Activated naive CD4-positive, alpha-beta T cell treated with Interleukin-2 at 50 U/mL for 16 hours (primary cell): ENCODE measurements at regions not wholly inside any gene's neighbourhood (a gene's known extent, or its start where the extent isn't known, plus 50 kb on each side); places are given as distances from the start of the nearest gene placed in this dataset.

Experiments
- DNase-seq: peaks from one replicate; pipeline ENCODE4 v3.0.0-alpha.2; 2020

GRCh38 chr3:135755330-135756105 is 210.0 kb upstream of the PPP2R3A start:
- DNase-seq: no peak

GRCh38 chr3:135756106-135756668 is 209.3 kb upstream of the PPP2R3A start:
- DNase-seq: no peak

GRCh38 chr3:135757421-135757820 is 208.1 kb upstream of the PPP2R3A start:
- no peak for DNase-seq

GRCh38 chr3:135758961-135759360 is 206.6 kb upstream of the PPP2R3A start:
- no peak for DNase-seq

- no peak for DNase-seq
Observed at GRCh38 chr3:135759651-135760050, 205.9 kb upstream of the PPP2R3A start.

- DNase-seq: no peak
Observed at GRCh38 chr3:135760581-135760980, 204.9 kb upstream of the PPP2R3A start.

GRCh38 chr3:135762188-135762856 is 203.2 kb upstream of the PPP2R3A start:
- no peak for DNase-seq

GRCh38 chr3:135766115-135766514 is 199.4 kb upstream of the PPP2R3A start:
- no peak for DNase-seq

GRCh38 chr3:135771760-135772159 is 193.8 kb upstream of the PPP2R3A start:
- DNase-seq: no peak

- no peak for DNase-seq
Observed at GRCh38 chr3:135779024-135779423, 186.5 kb upstream of the PPP2R3A start.

- no peak for DNase-seq
Observed at GRCh38 chr3:135779590-135780235, 185.8 kb upstream of the PPP2R3A start.

- DNase-seq: no peak
Observed at GRCh38 chr3:135781026-135781815, 184.3 kb upstream of the PPP2R3A start.

GRCh38 chr3:135784557-135784956 is 181.0 kb upstream of the PPP2R3A start:
- DNase-seq: no peak

GRCh38 chr3:135788146-135788545 is 177.4 kb upstream of the PPP2R3A start:
- no peak for DNase-seq

GRCh38 chr3:135788978-135789377 is 176.6 kb upstream of the PPP2R3A start:
- no peak for DNase-seq

GRCh38 chr3:135792174-135792573 is 173.4 kb upstream of the PPP2R3A start:
- no peak for DNase-seq

- DNase-seq: no peak
Observed at GRCh38 chr3:135792858-135793475, 172.6 kb upstream of the PPP2R3A start.

GRCh38 chr3:135800071-135800549 is 165.4 kb upstream of the PPP2R3A start:
- DNase-seq: no peak

GRCh38 chr3:135801018-135801417 is 164.5 kb upstream of the PPP2R3A start:
- no peak for DNase-seq

- no peak for DNase-seq
Observed at GRCh38 chr3:135802171-135802570, 163.4 kb upstream of the PPP2R3A start.

- no peak for DNase-seq
Observed at GRCh38 chr3:135803028-135803692, 162.4 kb upstream of the PPP2R3A start.

- no peak for DNase-seq
Observed at GRCh38 chr3:135805752-135806151, 159.8 kb upstream of the PPP2R3A start.
